GM19372 (cell line): ENCODE measurements at regions not wholly inside any gene's neighbourhood (a gene's known extent, or its start where the extent isn't known, plus 50 kb on each side); places are given as distances from the start of the nearest gene placed in this dataset.

ENCODE experiments used
- ATAC-seq: cut with Tn5 transposase; IDR thresholded peaks from one replicate; pipeline ENCODE4 v1.9.1; 2021; ENCODE audit warnings: mild to moderate bottlenecking, low read depth, moderate library complexity; ENCODE audit not compliant: unreplicated experiment

GRCh38 chr4:181416966-181417365, 826.2 kb upstream of the TENM3 start:
- no peak for ATAC-seq

- no peak for ATAC-seq
Measured at GRCh38 chr4:181418496-181418895, 824.7 kb upstream of the TENM3 start.

- ATAC-seq: no peak
Measured at GRCh38 chr4:181420950-181421349, 822.3 kb upstream of the TENM3 start.

GRCh38 chr4:181424362-181425016, 818.7 kb upstream of the TENM3 start:
- no peak for ATAC-seq

DNA sequence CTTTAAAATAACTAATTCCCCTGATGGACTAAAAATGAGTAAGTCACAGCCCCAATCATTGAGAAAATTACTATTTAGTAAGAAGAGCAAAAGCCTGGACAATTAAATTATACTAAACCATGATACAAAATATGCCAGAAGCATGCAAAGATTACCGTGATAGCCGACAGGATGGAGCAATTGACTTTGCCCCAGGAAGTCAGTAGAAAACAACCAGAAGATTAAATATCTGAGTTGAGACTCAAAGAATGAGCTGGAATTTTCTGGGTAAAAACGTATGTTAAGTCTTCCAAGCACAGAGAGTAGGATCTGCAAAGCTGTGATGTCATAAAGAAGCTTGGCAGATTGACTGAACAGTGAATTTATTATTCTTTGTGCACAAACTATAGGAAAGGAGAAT, 816.1 kb upstream of the TENM3 start:
- ATAC-seq: no peak

- ATAC-seq: no peak
Measured at GRCh38 chr4:181431006-181431405, 812.2 kb upstream of the TENM3 start.

GRCh38 chr4:181431661-181432060, 811.5 kb upstream of the TENM3 start:
- ATAC-seq: no peak

GRCh38 chr4:181432335-181432734, 810.9 kb upstream of the TENM3 start:
- no peak for ATAC-seq

- ATAC-seq: no peak
Measured at GRCh38 chr4:181437895-181438294, 805.3 kb upstream of the TENM3 start.

- ATAC-seq: no peak
Measured at GRCh38 chr4:181438641-181439040, 804.6 kb upstream of the TENM3 start.

DNA sequence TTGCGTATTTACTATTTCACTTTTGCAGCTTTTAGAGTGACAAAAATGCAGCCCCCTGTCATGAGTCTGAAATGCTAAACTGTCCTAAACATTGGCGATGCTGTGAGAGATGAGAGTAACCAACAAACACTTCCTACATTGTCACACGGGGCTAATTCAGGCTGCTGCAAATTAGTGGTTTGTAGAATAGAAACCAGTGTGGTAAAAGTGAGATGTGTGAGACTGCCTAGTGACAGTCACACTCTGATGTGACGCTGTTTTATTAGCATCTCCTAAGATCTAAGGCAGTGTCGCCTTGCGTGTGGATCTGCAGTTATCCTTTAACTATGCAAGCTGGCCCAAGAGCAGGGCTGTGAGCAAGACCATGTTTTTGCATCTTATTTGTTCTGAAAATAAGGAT, 800.2 kb upstream of the TENM3 start:
- no peak for ATAC-seq

- ATAC-seq: no peak
Measured at GRCh38 chr4:181465826-181466225, 777.4 kb upstream of the TENM3 start.

GRCh38 chr4:181468451-181468850, 774.8 kb upstream of the TENM3 start:
- no peak for ATAC-seq

GRCh38 chr4:181470306-181470705, 772.9 kb upstream of the TENM3 start:
- ATAC-seq: no peak

GRCh38 chr4:181475359-181475758, 767.8 kb upstream of the TENM3 start:
- ATAC-seq: no peak

DNA sequence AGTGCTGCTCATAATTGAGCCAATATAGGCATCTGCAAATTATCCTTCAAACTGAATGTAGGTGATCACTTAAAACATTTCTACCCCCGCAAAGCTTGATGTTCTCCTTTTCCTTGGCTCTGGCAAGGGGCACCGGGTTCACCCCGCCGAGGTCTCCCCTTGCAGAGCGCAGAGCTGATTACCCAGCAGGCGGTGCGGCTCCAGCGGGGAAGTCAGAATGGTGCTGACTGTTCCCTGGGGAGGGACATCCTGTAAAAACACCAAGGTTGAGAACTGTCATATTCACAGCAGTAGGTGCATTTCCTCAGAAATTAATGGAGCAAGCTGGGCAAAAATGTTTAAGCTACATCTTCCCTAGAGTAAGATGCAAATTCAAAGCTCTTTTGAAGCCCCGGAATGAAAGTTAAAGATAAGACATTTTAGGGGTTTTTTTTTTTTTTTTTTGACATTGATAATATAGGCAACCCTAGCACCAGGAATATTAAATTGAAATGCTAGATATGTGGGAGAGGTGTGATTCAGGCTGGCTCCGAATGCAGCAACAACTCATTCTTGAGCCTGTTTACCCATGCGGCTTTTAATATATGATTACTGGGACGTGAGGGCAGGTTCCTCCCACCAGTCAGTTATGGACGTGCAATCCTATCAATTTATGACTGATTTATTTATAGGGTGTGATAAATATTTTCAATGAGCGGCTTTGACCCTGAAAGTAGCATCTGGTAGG, 767.3 kb upstream of the TENM3 start:
- no peak for ATAC-seq

DNA sequence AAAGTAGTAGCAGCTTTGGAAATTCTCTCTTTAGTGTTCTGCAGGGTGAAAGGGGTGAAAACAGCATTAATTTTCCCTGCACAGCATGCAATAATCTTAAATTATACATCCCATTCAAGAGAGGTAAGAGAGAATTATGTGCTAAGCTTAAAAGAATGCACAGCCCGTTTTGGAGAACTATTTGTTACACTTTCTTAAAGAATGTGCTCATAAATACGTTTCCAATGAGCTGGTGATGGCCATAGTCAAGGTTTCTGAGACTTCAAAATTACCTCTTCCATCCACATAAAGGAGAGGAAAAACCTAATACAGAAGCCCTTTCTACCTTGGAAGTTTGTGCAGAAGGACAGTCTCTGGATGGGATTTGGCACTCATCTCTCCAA, 766.7 kb upstream of the TENM3 start:
- ATAC-seq: no peak

- no peak for ATAC-seq
Measured at GRCh38 chr4:181477591-181477990, 765.6 kb upstream of the TENM3 start.

DNA sequence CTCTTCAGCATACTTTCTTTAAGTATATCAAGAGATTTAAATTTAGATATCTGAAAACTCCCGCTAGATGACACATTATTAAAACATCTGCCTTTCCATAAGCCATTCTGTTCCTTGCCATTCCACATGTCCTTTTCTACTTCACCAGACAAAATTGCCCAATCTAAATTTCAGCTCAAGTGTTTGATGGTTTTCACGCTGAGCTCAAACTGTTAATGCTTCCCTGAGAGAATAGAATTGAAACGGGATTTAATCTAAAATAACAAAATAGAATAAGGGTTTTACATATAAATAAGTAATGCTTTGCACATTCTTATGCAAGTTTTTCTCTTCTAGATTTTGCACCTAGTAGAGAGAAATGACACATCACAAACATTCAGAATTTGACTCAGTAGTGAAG, 764.5 kb upstream of the TENM3 start:
- no peak for ATAC-seq

GRCh38 chr4:181479141-181479540, 764.1 kb upstream of the TENM3 start:
- no peak for ATAC-seq

- ATAC-seq: no peak
Measured at GRCh38 chr4:181484396-181484795, 758.8 kb upstream of the TENM3 start.

DNA sequence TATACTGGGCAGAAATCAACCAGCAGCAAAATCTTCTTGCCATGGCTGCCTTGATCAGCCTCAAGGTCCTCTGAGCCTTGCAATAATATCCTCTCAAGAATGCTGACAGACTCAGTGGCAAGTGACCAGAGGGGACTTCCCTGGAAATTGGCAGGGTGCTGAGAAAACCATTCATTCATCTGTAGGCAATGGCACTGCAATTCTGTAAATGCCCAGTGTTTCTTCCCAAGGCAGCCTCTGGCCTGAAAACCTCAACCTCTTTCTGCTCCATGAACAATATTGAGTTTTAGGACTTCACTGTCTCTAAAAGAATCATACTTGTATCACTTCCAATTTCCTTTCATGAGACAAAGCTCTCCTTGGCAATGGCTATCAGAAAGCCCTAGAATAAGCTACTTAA, 754.3 kb upstream of the TENM3 start:
- ATAC-seq: no peak
